HG03571 (cell line): ENCODE measurements at regions not wholly inside any gene's neighbourhood (a gene's known extent, or its start where the extent isn't known, plus 50 kb on each side); places are given as distances from the start of the nearest gene placed in this dataset.

Experiments used
- ATAC-seq: cut with Tn5 transposase; IDR thresholded peaks from one replicate; pipeline ENCODE4 v1.9.1; 2021; ENCODE audit not compliant: unreplicated experiment

DNA sequence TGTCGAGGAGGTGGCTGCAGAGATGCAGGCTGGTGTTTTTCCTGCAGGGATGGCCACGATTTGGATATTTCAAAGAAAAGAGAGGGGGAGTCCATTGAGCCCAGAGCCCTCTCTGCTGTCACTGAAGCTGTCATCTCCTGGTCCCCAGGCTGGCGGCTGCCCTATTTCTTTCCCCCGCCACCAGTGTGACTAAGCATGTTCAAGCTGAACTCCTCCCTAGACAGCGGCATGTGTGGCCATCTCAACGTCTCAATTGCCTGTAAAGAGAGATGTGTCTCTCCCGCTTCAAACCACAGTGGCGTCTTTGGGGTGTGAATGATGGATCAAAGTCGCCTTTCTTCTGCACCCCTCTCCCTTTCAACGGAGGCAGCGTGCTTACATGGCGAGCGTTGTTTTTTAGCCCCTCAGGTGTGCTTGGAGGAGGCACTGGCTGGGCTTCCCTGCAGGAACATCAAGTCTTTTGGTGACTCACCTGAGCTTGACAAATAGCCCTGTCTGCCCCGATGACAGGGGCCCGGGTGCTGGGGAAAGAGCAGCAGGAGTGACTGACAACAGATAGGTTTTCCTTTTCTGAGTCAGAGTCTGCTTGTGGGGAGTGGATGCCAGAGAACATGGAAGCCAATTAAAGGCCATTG, 346.4 kb upstream of the AJAP1 start:
- no peak for ATAC-seq

- ATAC-seq = no peak
Measured at GRCh38 chr1:4308806-4309205, 345.6 kb upstream of the AJAP1 start.

- ATAC-seq = no peak
Measured at GRCh38 chr1:4309676-4310320, 344.6 kb upstream of the AJAP1 start.

DNA sequence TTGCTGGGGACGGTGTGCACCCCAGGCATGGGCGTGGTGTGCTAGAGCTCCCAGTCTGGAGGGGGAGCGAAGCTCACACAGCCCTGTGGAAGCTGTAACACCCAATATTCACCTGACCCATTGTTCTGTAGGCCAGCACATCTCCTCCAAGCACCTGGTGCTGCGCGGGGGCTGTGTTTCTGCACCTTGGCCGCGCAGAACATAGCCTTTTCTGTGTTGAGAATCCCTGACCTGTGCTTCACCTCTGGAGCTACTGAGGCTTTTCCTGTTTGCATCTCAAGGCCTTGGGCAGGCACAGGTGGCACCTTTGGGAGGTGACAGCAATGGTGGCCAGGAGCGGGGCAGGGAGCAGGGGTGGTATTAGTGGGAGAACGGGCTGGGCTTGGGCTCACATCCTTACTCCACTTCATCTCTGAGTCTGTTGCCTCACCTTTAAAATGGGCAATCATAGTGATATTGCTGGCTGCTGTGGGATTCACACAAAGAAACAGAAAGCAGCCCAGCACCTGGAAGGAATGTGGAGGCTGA, 343.9 kb upstream of the AJAP1 start:
- no peak for ATAC-seq

DNA sequence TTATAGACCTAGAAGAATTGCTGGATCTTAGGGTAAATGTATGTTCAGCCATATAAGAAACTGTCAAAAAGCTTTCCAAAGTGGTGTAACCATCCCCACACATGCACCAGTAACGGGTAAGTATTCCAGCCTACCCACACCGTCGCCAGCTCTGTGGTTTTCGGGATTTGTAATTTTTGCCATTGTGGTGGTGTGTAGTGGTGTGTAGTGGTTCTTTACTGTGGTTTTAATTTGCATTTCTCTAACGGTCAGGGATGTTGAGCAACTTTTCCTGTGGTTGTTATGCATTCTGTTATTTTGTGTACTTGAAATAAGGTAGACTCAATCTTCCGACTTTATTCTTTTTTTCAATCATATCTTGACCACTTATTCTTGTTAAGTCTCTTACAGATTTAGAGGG, 342.4 kb upstream of the AJAP1 start:
- no peak for ATAC-seq

- ATAC-seq = no peak
Measured at GRCh38 chr1:4315202-4315601, 339.2 kb upstream of the AJAP1 start.

GRCh38 chr1:4317207-4317606, 337.2 kb upstream of the AJAP1 start:
- ATAC-seq = no peak

DNA sequence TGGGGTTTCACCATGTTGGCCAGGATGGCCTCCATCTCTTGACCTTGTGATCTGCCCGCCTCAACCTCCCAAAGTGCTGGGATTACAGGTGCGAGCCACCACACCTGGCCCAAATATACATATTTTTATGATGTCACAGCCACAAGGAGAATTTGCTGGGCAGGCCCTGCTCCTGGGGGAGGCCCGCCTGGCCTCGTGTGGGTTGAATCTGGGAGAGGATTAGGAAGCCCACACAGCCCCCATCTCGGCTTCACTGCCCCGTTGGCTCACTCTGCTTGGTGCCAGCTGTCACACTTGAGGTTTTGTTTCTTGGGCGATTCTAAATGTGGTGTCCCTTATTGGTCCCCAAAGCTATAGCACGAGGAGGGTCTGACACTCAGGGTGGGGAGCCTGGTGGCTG, 335.7 kb upstream of the AJAP1 start:
- ATAC-seq = no peak

DNA sequence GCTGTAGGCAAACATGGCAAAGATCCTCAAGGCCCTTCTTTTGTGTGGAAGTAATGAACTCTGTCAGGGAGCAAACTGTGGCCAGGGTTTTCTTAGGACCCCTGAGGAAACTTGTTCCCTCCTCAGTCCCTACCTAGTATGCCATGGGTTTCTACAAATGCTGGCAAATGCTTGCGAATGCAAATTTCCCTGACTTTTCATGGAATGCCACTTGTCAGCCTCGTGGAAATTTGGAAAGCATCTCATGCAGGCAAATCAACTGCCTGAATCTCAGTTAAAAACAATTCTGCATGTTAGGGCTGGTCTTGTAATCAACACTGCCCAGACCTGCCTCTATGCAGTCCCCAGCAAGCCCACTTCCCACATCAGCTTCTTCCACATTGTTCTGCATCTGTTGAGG, 334.9 kb upstream of the AJAP1 start:
- ATAC-seq = no peak

DNA sequence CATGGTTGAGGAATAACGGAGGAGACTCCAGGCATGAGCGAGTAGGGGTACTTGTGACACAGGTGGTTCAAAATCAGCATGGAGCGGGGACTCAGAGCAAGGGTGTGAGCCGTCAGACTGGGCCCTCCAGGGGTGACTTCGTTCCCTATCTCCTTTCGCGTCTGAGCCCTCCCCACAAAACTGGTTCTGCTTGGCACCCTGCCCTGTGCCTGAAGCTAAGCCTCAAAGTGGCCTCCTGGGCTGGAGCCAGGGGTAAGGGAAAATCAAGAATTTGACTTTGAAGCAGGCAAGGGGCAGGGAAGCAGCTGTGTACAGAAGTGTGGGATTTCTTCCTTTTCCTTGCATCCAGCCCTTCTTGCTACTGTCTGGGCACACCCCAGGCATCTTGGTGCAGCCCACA, 331.5 kb upstream of the AJAP1 start:
- no peak for ATAC-seq

DNA sequence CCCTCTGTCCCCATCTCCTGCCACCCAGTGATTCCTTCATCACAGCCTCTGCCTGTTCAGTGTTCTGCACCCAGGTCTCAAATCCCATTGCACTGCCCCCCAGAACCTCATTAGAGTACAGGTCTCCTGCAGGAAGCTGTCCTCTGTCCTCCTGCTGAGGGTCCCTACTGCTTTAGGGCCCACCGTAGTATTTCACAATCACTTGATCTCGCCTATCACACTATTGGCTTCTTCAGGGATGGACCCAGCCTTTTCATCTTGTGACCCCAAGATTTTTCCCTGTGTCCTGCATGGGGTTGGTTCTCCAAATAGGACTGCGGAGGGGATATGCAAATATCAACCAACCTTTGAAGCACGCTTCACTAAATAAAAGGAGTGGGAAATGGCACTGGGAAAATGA, 331.1 kb upstream of the AJAP1 start:
- no peak for ATAC-seq

DNA sequence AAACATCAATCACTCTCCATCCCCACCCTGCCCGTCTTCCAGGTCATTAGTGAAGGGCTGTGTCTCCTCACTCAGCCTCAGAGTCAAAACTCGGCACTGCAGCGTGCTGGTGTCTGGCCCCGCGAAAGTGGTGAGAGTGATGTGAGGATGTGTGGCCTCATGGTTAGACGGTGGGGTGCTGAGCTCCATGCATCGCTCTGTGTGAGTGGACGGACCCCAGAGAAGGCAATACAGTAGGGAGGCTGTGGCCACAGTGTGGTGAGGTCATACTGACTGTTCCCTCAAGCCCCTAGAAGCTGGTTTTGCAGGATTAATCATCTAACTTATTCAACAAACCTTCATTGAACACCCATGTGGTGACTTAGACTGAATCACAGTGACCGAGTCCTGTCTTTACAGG, 329.9 kb upstream of the AJAP1 start:
- no peak for ATAC-seq

- ATAC-seq = no peak
Measured at GRCh38 chr1:4327142-4327541, 327.3 kb upstream of the AJAP1 start.

GRCh38 chr1:4328402-4329071, 325.9 kb upstream of the AJAP1 start:
- ATAC-seq = no peak

- no peak for ATAC-seq
Measured at GRCh38 chr1:4330805-4331766, 323.3 kb upstream of the AJAP1 start.

- no peak for ATAC-seq
Measured at GRCh38 chr1:4331767-4332163, 322.6 kb upstream of the AJAP1 start.

GRCh38 chr1:4336507-4336906, 317.9 kb upstream of the AJAP1 start:
- no peak for ATAC-seq

DNA sequence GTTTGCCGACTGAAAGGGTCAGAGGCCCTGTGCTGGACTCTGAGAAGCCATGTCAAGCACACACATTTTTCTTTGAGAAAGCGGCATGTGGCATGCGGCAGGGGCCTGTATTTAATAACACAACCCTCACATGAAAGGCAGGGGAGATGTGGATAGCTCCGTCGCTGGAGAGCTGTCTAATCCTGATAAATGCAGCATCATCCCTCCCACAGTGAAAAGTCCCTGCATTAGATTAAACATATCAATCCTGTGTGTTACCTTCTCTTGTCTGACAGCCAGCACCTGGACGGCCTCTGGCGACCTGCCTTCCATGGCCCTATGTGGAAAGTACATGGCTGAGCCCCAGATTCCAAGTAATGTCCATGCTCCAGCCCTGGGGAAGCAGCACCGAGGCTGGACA, 313.0 kb upstream of the AJAP1 start:
- no peak for ATAC-seq

- peak; percentile 76 for ATAC-seq
Measured at GRCh38 chr1:4344065-4344732, 310.2 kb upstream of the AJAP1 start.

DNA sequence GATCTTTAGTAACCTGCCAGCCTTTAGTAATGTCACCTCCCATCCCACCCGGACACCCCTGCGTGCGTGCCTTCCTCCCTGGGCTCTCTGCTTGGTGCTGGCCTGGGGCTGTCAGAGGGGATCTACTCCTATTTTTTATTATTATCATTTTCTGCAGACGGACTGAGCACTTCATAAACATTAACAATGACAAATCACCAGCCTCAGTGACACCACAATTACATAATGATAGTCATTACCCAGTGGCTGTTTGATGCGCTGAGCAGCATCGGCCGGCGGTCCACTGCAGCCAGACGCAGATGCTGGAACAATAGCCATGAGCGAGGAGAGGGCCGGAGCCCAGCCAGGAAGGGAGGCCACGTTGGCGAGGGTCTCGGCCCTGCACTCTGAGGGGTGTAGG, 309.3 kb upstream of the AJAP1 start:
- ATAC-seq = no peak

DNA sequence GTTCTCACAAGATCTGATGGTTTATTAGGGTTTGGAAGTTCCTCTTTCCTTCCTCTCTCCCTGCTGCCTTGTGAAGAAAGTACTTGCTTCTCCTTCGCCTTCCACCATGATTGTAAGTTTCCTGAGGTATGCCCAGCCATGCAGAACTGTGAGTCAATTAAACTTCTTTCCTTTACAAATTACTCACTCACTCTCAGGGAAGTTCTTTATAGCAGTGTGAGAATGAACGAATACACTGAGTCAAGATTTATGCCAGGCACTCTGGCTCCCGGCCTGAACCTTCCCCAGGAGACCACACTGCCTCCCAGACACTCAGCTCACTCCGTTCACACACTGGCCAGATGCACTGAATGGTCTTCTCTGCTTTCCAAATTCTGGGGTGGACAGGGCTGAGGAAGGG, 308.3 kb upstream of the AJAP1 start:
- no peak for ATAC-seq
